IPS-18c (cell line): ENCODE measurements at regions not wholly inside any gene's neighbourhood (a gene's known extent, or its start where the extent isn't known, plus 50 kb on each side); places are given as distances from the start of the nearest gene placed in this dataset.
"Not testable (repeated sequence)": the region's sequence is repeated elsewhere in the genome, so short reads cannot be mapped to it uniquely, and the experiment has no call there.

Experiments
- H3K4me3 ChIP-seq: 2 replicates; pipeline ENCODE4 v1.7.0; 2013; ENCODE audit warnings: low read depth, mild to moderate bottlenecking, low read length, moderate library complexity; ENCODE audit not compliant: insufficient read depth
- H3K9me3 ChIP-seq: one replicate; pipeline ENCODE4 v1.6.1; 2013; ENCODE audit warnings: mild to moderate bottlenecking, low read length, moderate library complexity; ENCODE audit not compliant: control insufficient read depth, insufficient read depth

- H3K9me3 ChIP-seq: no peaks in the 10 kb centered on the region
- H3K4me3 ChIP-seq: no peak overlapping the region
Measured at GRCh38 chr1:70490153-70490552, 79.1 kb downstream of the CTH start.

DNA sequence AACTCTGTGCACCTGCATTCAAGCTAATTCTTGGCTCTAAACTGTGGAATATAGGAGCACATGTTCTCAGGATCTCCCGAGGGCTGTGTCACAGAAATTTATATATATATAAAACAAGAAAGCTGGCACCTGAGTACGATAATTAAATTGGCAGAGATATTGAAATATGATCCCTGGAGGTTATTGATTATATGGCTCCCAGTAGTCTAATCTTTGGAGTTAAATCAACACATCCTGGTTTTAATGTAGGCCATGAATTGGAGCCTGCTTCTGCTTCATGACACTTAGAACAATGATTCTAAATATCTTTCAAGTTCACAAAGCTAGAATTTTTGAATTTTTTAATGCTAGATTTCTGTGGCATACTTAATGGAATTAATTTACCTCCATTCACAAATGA lies 84.3 kb downstream of the CTH start:
- no peak overlapping the region for H3K4me3 ChIP-seq
- H3K9me3 ChIP-seq: no peaks in the 10 kb centered on the region

GRCh38 chr1:70496181-70496580 lies 85.1 kb downstream of the CTH start:
- Histone ChIP-seq H3K4me3 (no peak overlapping the region), H3K9me3 (no peaks in the 10 kb centered on the region)

DNA sequence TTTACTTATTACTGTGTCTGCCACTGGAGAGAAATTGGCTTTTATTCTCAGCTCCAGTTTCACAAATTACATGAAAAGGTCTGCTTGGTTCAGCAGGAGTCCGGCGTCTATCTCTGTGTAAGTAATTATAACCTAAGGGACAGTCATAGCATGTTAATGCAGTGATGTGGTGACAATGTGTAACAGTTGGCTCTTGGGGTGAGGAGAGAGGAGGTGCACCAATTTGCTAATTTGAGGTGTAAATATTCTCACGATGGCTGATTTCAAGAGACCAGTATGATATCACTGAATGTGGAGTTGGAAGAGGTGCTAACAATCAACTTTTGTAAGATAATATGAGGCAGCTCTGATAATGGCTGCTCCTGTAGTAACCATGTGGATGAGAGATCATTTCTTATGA lies 86.1 kb downstream of the CTH start:
- H3K9me3 ChIP-seq: no peaks in the 10 kb centered on the region

GRCh38 chr1:70498666-70499065 lies 87.6 kb downstream of the CTH start:
- H3K4me3 ChIP-seq: no peak overlapping the region

More for the DNA sequence above, 86.1 kb downstream of the CTH start:
- no peak overlapping the region for H3K4me3 ChIP-seq

DNA sequence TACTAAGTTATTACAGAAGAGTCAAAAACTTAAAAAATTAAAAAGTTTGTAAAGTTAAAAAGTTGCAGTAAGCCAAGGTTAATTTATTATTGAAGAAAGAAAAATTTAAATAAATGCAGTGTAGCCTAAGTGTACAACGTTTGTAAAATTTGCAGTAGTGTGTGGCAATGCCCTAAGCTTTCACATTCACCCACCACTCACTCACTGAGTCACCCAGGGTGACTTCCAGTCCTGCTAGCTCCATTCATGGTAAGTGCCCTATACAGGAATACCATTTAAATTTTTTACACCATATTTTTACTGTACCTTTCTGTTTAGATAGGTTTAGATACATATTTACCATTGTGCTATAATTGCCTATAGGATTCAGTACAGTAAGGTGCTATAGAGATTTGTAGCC lies 88.6 kb downstream of the CTH start:
- no peak overlapping the region for H3K4me3 ChIP-seq
- no peaks in the 10 kb centered on the region for H3K9me3 ChIP-seq

More at GRCh38 chr1:70498666-70499065, 87.6 kb downstream of the CTH start:
- no peaks in the 10 kb centered on the region for H3K9me3 ChIP-seq

- Histone ChIP-seq H3K4me3 (no peak overlapping the region), H3K9me3 (no peaks in the 10 kb centered on the region)
Measured at GRCh38 chr1:70503358-70503757, 92.3 kb downstream of the CTH start.

DNA sequence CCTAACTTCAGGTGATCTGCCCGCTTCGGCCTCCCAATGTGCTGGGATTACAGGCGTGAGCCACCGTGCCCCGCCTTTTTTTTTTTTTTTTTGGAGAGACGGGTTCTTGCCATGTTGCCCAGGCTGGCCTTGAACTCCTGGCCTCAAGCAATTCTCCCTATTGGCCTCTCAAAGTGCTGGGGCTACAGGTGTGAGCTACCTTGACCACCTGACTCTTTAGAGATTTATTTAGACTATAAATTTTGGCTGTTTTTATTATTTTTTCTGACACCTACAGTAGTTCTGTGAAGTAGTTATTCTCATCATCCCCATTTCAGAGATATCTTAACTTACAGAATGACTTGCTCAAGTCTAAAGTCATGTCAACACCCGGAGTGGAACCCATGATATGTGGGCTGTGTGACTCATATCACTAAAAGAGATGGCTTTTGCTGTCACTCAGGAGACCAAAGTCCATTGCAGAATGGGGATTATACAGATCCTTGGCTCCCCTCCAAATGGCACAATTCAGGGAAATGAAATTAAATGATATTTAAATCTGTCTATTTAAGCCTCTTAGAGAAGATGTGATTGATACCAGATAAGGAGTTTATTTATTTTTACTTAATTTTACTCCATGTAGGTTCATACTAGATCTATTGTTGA lies 93.2 kb downstream of the CTH start:
- Histone ChIP-seq H3K9me3 (no peaks in the 10 kb centered on the region), H3K4me3 (no peak overlapping the region)

GRCh38 chr1:70504821-70505193 lies 93.7 kb downstream of the CTH start:
- no peak overlapping the region for H3K4me3 ChIP-seq

GRCh38 chr1:70507991-70508390 lies 96.9 kb downstream of the CTH start:
- not testable (repeated sequence) for H3K9me3 ChIP-seq, H3K4me3 ChIP-seq

More at GRCh38 chr1:70504821-70505193, 93.7 kb downstream of the CTH start:
- no peaks in the 10 kb centered on the region for H3K9me3 ChIP-seq

GRCh38 chr1:70509996-70510876 lies 99.2 kb downstream of the CTH start:
- no peak overlapping the region for H3K4me3 ChIP-seq
- no peaks in the 10 kb centered on the region for H3K9me3 ChIP-seq

DNA sequence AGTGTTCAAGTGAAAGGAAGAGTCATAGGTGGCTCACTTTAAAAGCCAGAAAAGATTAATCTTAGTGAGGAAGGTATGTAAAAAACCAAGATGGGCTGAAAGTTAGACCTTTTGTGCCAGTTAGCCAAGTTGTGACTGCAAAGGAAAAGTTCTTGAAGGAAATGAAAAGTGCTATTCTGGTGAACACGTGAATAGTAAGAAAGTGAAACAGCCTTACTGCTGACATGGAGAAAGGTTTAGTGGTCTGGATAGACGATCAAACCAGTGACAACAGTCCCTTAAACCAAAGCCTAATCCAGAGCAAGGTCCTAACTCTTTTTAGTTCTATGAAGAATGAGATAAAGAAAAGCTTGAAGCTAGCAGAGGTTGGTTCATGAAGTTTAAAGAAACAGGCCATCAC lies 106.4 kb downstream of the CTH start:
- Histone ChIP-seq H3K4me3 (no peak overlapping the region), H3K9me3 (no peaks in the 10 kb centered on the region)

GRCh38 chr1:70518106-70518505 lies 107.0 kb downstream of the CTH start:
- Histone ChIP-seq H3K4me3 (no peak overlapping the region), H3K9me3 (no peaks in the 10 kb centered on the region)

- H3K9me3 ChIP-seq: no peaks in the 10 kb centered on the region
- no peak overlapping the region for H3K4me3 ChIP-seq
Measured at GRCh38 chr1:70528590-70529333, 117.7 kb downstream of the CTH start.

DNA sequence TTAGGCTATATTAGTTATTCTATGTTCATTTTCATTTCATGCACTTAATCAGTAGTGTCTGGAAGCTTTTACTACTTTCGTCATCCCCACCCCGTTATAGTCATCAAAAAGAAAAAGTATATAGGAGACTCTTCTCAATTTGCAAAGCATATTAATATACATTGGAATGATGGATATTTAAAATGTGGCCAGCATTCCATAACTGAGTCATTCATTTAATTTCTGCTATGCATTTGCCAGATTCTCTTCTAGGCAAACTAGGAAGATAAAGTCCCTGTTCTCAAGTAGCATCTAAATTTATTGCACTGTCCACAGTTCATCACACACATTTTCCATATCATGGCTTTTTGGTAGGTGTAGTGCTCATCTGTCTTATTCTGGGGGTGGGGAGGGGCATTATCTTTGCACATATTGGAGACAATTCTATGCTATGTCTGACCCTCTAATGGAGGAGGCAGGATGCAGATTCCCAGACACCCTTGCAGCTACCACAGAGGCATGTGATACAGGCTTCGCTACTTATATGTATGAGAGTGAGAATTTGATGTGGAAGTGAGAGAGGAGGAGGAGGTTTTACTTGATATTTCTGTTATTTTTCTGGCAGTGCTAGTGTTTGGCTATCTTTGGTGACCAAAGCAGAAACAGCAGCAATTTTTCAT lies 125.8 kb downstream of the CTH start:
- H3K9me3 ChIP-seq: no peaks in the 10 kb centered on the region

DNA sequence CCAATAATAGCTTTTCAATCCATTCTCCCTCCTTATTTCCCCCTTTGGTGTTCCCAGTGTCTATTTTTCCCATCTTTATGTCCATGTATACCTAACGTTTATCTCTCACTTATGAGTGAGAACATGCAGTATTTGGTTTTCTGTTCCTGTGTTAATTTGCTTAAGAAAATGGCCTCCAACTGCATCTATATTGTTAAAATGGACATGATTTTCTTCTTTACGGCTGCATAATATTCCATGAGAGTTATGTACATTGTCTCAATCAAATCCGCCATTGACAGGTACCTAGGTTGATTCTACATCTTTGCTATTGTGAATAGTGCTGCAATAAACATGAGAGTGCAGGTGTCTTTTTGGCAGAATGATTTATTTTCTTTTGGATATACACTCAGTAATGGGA lies 126.7 kb downstream of the CTH start:
- Histone ChIP-seq H3K4me3 (no peak overlapping the region), H3K9me3 (no peaks in the 10 kb centered on the region)

More for the DNA sequence above, 125.8 kb downstream of the CTH start:
- H3K4me3 ChIP-seq: no peak overlapping the region

DNA sequence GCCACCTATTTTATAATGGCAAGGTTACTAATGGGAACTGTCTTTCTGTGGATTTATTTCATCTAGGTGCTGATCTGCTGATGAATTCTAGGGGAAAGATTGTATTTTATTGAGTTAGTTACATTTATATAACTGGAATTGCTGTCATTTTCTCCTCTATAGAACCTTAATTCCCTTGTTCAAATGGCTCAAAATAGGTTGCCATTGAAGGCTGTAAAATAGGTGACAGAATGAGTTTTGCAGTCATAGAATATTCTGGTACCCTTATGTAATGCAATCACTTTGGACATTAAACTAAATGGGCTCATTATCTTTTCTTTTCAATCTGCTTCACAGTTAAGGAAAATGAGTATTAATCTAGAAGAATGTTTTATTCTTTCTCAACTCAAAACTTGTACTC lies 131.0 kb downstream of the CTH start:
- no peaks in the 10 kb centered on the region for H3K9me3 ChIP-seq

More for the DNA sequence above, 131.0 kb downstream of the CTH start:
- no peak overlapping the region for H3K4me3 ChIP-seq
